ENCODE measurements at regions not wholly inside any gene's neighbourhood (a gene's known extent, or its start where the extent isn't known, plus 50 kb on each side); places are given as distances from the start of the nearest gene placed in this dataset.

DNA sequence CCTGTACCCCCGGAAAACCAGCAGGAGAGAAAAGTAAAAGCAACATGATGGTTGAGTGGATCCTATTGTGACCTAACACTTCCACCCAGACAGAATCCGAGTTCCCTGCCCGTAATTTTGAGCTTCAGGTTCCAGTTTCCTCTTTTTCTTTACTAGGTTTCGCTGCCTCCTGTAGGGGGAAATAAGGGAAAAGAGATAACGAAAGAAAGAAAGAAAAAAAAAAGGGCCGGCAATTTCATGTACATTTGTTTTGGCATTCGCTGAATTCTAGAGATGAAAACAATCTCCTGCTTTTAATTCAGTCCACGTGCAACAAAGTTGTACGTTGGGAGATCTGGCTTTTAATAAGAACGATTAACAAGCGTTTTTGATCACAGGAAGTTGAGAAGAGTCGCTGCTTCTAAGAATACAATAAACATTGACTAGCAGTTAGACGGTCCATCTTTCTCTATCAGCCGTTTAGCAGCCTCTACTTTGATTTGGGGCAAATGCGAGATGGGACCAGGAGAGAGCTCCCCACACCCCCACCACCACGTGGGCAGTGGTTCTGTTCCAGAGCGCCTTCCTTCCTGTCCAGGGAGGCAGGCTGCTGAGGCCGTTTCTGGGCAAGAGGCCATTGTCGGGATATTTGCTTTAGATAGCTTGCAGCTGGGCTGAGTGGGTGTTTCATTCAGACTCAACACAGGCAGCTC, 155.9 kb upstream of the RUNX1 start:
- TF ChIP-seq, protein P1, sequence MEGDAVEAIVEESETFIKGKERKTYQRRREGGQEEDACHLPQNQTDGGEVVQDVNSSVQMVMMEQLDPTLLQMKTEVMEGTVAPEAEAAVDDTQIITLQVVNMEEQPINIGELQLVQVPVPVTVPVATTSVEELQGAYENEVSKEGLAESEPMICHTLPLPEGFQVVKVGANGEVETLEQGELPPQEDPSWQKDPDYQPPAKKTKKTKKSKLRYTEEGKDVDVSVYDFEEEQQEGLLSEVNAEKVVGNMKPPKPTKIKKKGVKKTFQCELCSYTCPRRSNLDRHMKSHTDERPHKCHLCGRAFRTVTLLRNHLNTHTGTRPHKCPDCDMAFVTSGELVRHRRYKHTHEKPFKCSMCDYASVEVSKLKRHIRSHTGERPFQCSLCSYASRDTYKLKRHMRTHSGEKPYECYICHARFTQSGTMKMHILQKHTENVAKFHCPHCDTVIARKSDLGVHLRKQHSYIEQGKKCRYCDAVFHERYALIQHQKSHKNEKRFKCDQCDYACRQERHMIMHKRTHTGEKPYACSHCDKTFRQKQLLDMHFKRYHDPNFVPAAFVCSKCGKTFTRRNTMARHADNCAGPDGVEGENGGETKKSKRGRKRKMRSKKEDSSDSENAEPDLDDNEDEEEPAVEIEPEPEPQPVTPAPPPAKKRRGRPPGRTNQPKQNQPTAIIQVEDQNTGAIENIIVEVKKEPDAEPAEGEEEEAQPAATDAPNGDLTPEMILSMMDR (IDR thresholded peaks at IDR 0.05): no peak
- TF ChIP-seq POLR2A (IDR thresholded peaks at IDR 0.05): no peak

Data from thyroid gland (tissue), 4 donors.